ENCODE measurements at regions not wholly inside any gene's neighbourhood (a gene's known extent, or its start where the extent isn't known, plus 50 kb on each side); places are given as distances from the start of the nearest gene placed in this dataset.

DNA sequence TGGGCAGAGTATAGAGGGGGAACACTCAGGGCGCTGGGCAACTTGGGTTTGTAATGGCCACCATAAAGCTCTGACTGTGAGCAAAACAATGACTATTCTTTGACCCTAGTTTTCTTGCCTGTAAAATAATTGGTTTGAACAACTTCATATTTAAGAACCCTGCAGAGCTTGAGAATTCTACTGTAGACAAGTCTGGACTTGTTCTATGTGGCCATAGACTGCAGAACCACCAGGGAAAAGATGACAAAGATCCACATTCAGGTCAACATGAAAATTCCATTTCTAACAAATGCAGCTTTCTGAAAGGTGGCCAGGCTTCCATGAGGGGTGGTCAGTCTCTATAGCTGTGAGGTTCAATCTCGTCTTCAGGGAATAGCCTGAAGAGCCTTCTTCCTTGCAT lies 239.4 kb upstream of the LRRN1 start:
- DNase-seq = no peak

DNA sequence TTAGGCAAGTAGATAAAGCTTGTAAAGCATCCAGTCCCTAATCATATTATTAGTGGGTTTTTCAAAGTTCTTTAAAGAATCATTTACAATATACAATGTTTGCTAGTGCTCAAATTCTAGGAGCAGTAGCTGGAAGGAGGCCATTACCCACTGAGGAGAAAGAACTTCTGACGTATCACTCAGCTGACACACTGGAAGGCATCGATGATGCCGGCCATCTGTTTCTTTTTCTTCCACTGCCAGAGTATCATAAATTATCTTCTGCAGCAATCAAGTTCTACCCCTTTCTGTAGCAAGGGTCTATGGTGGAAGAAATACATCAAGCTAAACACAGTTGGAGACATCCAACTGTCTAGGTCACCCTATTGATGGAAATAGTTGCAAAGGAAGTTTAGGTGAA lies 243.2 kb upstream of the LRRN1 start:
- no peak for DNase-seq

DNA sequence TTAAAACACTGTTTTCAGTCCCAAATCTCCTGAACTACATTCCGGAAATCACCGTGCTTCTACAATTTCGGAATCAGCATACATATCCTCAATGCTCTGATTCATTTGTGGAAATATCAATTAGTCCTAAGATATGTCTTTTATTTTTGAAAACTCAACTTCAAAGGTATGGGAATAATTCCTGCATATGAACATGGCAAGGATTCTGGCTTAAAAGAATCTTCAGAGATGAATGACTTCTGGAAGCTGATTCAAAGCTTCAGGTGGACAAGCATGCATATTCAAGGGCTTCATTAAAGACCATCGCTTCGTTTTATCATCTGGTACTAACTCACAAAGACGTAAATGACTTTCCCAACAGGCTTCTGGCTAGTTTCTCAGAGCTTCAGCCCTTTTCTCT lies 246.0 kb upstream of the LRRN1 start:
- DNase-seq = no peak

DNA sequence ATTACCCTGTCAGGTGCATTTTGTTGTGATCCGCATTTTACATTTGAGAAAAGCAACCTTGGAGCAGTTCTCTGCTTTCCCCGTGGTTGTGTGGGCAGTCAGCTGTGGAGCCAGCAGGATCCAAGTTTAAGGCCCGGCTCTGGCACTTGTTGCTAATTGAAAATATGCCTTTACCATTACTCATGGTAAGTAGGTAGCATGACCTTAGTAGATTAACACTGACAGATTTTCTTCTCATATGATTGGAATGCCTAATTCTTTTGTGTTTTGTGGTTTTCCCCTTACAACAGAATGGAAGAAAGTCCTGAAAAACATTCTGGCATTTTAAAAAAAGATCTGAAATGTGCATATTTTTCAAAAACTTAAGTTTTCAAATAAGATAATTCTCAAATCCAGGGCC lies 246.5 kb upstream of the LRRN1 start:
- no peak for DNase-seq

DNA sequence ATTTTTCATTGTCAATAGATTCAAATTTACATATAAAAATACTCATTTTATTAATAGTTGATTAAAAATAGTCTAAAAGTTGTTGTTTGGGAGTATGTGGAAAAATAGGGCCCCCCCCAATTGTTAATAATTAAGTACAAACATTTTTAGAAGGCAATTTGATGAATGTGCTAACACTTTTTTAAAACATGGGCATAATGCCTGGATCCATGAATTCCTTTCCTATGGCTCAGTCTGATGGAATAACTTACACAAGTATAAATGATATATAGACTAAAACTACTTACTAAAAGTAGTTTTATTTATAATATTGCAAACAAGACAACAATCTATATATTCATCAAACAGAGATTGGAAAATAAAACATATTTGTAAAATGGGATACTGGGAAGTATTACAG lies 247.2 kb upstream of the LRRN1 start:
- no peak for DNase-seq

DNA sequence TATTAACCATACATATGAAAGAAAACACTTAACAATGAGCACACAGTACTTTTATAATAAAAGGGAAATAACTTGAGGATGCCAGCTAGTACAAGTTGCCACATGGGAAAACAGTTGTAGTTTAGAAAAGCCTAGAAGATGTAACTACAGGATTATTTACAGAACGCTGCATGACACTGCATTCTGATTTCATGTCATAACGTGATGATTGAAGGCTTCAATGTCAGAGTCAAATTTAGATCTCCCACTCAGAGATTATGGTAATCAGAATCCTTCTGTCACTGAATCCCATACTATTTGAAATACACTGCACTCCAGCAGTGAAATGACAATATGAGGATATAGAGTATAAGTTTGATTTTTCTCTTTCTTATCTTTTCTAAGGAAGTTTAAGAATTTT lies 253.9 kb upstream of the LRRN1 start:
- no peak for DNase-seq

DNA sequence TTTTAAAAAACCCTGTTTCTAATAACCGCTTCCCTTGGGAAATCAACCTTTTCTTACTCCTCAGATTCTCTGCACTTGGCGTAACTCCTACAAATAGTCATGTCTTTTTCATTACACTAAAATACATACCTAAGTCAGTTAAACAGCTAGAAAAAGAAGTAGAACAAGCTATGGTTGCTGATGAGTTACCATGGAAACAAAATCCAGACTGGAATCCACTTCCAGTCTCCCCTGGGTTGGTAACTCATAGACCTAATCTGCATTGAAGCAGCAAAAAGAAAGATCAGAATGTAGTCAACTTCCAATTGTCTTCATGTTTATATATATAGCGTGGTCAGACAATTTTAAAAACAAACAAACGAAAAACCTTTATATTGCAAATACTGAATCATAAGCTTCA lies 260.8 kb upstream of the LRRN1 start:
- no peak for DNase-seq

DNA sequence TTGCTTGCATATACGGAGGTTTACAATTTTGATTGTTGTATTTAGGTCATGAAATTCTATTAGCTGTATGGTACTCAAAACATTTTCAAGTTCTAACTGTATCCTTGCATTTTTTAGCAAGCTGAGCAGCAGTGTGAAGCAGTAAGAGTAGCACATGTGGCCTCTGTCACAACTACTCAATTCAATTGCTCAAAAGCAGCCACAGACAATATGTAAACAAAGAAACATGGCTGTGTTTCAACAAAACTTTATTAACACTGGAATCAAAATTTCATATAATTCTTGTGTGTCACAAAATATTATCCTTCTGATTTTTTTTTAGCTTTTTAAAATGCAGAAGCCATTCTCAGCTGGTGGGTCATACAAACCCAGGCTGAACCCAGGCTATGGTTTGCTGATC lies 266.7 kb upstream of the LRRN1 start:
- DNase-seq = no peak

DNA sequence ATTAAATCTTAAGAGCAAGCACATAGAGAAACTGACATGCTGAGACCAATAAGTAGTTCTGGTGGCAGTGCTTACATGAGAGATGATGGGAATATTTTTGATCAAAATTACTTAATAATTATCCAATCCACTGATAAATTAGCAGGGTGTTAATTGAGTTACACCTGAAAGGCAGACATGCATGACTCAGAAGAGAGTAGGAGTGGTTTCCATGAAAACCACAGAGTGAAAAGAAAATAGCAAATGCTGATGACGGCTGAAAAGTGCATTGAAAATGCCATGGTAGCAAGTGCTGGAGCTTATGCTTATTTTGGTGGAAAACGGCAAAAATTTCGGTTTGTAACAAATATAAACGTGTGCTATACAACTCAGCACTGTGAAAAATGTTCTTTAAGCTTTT lies 267.8 kb upstream of the LRRN1 start:
- DNase-seq = no peak

DNA sequence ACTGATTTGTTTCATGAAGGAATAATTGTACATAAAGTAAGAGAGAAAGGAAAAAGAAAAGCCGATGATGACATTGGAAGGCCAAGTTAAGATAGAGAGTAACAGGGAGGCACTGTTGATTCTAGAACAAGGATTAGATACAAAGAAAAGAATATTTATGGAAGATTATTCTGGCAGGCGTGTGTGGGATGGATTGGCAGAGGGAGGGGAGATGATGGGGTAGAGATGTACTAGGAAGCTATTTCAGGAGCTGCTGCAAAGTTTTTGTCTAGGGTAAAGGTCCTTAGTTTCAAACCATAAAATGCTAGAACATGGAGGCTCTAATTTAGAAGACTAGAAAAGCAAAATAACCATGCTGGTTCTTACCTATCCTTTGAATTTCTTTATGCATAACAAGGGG lies 280.0 kb upstream of the LRRN1 start:
- DNase-seq = no peak

DNA sequence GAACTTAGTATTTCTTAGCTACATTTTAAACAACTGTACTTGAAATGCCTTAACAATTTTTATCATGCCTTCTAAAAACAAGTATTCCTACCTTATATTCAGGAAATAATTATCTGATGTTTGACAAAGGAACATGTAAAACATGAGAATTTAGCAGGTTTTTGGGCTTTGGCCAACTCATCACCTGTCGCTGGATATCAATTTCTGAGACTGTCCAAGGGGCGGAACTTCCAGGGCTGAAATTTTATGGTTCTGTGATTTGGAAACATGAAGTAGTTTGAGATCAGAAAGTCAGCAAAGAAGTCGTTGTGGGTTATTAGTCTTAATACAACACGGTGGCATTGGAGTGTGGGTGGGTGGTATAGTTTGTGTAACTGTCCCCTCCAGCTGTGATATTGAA lies 282.2 kb upstream of the LRRN1 start:
- DNase-seq = no peak

DNA sequence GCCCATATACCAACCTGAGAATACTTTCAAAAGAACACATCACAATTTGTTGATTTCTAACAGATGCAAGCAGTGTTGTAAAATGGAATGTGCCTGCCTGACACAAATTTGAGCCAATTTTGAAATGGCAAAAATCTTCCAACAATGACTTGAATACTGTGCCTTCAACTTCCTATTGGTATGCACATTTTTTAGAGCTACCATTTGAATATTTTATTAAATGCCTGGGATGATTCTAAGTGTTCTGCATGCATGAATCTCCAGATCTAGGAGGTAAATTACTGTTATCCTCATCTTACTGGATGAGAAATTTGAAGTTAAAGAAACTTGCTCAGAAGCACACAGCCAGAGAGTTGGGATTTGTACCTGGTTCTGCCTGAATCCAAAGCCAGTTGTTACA lies 282.8 kb upstream of the LRRN1 start:
- no peak for DNase-seq

DNA sequence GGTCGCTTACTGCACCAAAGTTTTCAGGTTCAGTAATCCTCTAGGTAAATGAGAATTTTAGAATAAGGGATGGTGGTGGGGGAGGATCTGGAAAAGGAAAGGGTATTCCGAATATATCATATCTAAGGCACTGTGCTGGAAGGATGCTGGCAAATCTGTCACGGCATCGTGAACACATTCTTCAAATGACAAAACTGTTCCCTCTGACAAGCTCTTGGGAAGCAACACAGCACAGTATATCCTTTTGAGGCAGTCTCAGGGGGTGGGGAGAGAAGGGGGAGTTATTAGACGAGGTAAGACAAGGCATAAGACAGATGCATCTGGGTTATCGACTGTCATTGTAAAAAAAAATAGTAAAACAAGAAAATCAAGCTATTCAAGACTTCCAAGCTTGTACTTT lies 289.6 kb upstream of the LRRN1 start:
- no peak for DNase-seq

DNA sequence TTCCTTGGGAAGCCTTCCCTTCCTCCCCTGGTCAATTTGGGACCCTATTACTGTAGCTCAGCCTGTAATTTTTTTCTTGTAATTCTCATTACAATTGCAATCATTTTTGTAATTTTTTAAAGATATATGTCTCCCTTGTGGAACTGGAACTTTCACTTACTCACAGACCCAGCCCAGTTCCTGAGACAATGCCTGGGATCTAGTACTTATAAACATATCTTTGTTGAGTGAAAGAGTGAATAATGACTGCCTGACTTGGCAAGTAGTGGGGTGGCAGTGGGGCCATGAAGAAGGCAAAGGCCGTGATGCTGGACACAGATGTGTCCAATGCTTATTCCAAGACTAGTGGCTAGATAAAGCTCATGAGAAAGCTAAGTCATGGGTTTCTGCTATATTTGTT lies 294.5 kb upstream of the LRRN1 start:
- no peak for DNase-seq

DNA sequence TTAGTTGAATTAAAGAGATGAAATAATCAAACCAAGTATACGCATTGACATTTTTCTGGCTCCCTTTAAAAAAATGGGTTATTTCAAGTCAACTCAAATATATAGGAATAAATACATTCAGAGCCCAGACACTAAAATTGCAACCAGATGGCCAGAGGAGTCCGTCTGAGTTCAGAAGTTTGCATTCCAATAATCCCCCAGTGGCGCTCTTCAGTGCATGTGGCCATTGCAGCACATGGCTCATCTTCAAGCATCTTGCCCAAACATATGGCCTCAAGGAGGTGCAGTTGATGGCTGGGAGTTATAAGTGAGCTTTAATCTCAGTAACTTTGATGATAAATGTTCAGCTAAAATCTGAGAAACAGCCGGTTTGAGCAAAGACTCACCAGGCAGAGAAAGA lies 295.8 kb upstream of the LRRN1 start:
- DNase-seq = no peak

DNA sequence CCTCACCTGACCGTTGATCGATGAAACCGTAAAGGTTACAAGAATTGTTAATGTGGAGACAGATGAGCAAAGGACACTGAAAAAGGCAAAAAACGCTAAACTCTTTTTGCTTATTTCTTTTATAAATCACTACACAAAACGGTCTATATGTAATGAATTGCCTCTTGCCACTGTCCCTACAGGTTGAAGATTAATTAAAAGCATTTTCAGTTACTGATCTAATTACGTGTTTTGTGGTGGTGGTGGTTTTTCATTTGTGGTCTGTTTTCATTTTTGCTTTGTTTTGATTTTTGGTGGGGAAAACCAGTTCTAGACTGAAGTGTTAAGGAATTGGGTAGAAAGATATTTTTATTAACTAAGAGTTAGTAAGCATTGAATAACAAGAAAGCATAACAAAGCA lies 299.2 kb upstream of the LRRN1 start:
- DNase-seq = no peak

DNA sequence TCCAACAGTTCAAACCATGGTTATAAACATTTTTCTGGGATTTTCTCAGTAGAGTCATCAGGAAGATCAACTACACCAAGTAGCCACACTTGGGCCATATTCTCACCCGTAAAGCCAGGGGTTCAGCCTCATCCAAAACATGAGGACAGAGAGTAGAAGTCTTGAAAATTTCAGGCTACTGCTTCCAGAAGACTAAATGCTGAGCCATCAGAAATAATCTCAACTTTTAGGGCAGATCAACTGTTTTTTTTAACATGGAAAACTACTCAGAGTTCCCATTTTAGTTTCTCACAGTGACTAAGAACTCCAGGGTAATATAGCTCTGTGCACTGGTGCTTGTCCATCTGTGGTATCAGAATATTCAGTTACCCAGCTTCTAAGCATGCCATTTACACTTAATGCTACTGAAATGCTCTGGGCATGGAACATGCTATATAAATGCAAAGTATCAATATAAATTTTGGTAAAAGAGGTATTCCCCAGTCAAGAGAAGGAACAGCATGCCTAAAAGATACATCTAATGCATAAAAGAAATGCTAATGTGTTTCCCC lies 300.1 kb upstream of the LRRN1 start:
- DNase-seq = no peak

DNA sequence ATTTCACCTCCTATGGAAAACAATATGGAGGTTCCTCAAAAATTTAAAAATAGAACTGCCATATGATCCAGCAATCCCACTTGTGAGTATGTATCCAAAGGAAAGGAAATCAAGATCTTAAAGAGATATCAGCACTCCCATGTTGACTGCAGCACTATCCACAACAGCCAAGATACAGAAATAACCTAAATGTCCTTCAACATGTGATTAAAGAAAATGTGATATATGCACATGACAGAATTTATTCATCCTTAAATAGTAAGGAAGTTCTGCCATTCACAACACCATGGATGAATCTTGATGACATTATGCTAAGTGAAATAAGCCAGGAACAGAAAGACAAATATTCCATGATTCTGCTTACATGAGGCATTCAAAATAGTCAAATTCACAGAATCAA lies 303.6 kb upstream of the LRRN1 start:
- no peak for DNase-seq

DNA sequence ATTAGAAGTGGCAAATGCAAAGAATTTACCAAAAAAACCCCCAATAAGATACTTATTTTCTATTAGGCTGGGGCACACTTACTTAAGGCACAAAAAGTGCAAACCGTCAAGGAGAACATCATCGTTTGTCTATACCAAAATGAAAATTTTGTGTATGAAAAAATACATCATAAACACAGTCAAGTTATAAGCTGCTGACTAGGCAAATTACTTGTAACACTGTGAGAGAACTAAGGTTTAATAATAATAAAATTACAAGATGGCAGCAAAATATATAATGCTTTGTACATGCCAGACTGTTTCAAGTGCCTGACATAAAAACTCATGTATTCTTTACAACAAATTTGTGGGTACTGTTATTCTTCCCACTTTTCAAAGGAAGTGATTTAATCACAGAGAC lies 297.2 kb upstream of the CRBN start:
- no peak for DNase-seq

DNA sequence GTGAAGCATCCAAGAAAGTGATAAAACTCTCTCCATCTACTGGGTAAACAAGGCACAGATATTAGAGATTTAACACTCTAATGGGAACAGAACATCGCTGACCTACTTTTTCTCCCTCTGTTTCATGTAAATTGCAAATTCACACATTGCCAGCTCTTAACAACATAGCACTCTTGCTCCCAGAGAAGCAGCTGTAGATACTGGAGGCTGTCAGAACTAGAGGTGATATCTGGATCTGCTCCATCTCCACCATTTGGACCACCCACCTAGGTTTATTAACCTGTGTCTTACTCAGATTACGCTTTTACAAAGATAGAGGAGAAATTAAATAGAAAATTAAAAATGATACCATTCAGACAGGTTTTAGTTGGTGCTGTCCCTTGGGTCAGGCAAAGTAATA lies 289.1 kb upstream of the CRBN start:
- no peak for DNase-seq

DNA sequence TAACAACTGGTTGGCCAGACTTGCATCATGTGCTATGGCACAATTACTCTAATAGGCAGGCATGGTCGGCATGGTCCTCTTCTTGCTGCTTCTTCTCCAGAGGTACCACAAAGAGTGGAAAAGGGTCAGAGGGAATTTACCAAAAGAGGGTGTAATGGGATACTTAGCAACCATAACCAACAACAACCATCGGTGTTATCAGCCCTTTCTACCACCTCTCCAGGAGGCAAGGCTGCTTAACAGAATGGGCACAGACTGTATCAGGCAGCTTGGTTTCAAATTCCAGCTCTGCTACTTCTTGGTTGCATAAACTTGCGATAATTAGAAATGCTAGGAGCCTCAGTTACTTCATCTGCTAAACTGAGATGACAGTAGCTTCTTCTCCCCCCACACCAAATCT lies 284.6 kb upstream of the CRBN start:
- DNase-seq = no peak

DNA sequence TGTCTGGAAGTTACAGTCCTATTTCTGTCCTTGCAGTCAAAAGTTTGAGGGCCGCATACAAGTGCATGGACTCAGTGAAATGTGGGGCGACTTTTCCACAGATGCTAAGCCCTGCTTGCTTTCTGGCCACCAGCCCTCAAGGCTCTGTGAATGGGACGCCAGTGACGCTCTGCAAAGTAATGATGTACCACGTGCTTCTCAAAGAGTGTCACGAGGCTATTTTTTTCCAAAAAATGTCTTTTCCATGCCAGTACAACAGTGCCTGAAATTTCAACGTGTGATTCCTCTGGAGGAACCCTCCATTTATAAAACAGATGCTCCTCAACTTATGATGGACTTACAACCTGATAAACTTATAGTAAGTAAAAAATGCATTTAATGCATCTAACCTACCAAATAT lies 281.8 kb upstream of the CRBN start:
- no peak for DNase-seq

DNA sequence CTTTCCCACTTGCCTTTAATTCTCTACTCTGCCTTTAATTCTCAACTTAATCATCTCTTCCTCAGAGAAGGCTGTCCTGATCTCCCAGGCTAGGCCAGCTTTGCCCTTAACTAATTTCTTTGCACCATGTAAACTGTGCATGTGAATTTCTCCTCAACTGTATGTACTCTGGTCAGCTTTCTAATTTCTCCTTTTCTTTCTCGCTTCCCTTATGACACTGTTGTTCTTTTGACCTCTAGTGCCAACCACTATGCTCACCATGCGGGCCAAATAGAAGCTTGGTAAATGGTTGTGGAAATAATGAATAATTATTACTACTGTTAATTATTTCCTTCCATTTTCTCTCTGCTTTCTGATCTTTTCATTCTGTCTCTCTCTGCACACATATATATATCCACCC lies 269.0 kb upstream of the CRBN start:
- no peak for DNase-seq

DNA sequence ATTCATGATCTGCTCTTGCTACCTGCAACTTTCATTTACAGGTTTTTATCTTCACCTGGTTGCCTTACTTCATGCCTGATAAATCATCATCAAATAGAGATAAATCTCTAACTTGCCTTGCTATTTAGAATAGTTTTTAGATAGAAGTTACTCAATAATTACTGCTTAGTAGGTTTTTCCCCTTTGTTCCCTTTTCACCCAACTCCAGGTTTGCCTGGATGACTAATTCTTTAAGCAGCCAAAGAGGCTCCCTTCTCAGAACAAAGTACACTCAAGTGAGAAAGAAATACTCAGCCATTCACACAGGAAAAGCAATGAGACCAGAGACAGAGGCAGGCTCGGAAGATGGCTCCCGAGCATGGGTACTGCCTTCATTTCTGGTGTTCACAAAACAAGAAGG lies 268.1 kb upstream of the CRBN start:
- no peak for DNase-seq

DNA sequence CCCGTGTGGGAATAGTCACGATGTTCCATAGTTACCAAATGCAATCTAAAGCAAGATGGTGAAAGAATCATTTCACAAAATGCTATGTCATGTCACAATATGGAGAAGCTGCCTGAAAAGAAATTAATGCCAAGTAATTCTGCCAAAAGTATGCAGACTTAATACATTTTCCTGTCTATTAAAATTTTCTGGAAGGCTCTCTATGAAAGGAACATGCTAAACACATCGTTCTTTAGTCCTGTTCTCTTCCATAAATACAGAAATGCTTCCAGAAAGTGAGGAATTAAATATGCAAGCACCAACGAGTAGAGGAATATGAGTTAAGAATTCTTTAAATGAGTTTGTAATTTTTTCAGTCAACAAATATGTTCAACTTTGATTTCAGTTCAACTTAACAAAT lies 266.8 kb upstream of the CRBN start:
- DNase-seq = no peak

DNA sequence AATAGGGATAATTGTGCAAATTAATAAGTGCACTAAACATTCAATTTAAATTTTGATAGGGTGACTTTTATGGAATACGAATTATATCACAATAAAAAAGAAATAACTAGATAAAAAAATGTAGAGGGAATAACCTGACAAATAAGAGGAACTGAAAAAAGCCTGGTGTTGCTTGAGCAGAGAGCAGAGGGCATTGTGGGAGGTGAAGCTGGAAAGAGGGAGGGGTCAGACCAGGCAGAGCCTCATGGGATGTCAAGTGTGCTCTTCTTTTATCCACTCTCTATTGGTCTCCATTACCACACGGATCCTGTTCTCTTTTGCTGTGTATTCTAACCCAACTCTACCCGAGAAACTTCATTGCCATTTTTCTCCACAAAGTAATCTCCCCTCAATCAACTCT lies 264.0 kb upstream of the CRBN start:
- DNase-seq = no peak
